ENCODE measurements at regions not wholly inside any gene's neighbourhood (a gene's known extent, or its start where the extent isn't known, plus 50 kb on each side); places are given as distances from the start of the nearest gene placed in this dataset.

- ATAC-seq (no peak), FAIRE-seq (no peak), DNase-seq (ENCODE audit: extremely low read depth in 1 of 4, low spot score in 3 of 4) (no peak)
- no peak overlapping the region for H3K4me2 ChIP-seq (ENCODE audit: insufficient read depth, low read length)
- ChIA-PET CTCF (ENCODE audit: low intra/inter-chr PET ratio) (no interaction called here), POLR2A (no interaction called here)
- intact Hi-C loops (cut with micrococcal nuclease) (no loop called here), in situ Hi-C loops (cut with MboI) (no loop called here)
- H4K20me1 ChIP-seq (replicated peaks; ENCODE audit: control insufficient read depth, insufficient read depth, low read length): no peaks in the 10 kb centered on the region
- no peaks in the 10 kb centered on the region for H3K9me1 ChIP-seq (ENCODE audit: control insufficient read depth, insufficient read depth, low read length)
- no peaks in the 10 kb centered on the region for H3K36me3 ChIP-seq (ENCODE audit: control insufficient read depth, insufficient read depth, low read length)
- peaks cover 14% of the 10 kb centered on the region for H3K9me3 ChIP-seq (replicated peaks; ENCODE audit: control insufficient read depth, insufficient read depth, low read depth, low read length)
- H3K4me3 ChIP-seq: no peak overlapping the region
- WGBS (ENCODE audit: insufficient coverage, low coverage, missing lambda C conversion rate): 59% methylated on average over 2 of the region's 2 CpGs
- H3K27me3 ChIP-seq (ENCODE audit: control insufficient read depth in 2 of 2, insufficient read depth in 2 of 2, low read length in 2 of 2): no peaks in the 10 kb centered on the region; a peak in 1 of 5 replicates
- no TSS peak for BruUV-seq (replicated peaks)
- no peak overlapping the region for H3K27ac ChIP-seq (ENCODE audit: extremely low read depth, low read depth, low read length)
- no peak overlapping the region for H3K9ac ChIP-seq (ENCODE audit: insufficient read depth in 1 of 2, low read depth in 2 of 2, low read length in 2 of 2)
- H2AFZ ChIP-seq (ENCODE audit: low read depth, low read length): no peak overlapping the region
- H3K4me1 ChIP-seq (replicated peaks in 1 of 2; ENCODE audit: control insufficient read depth in 2 of 2, insufficient read depth in 2 of 2, low read length in 2 of 2): peaks cover 13 to 23% of the 10 kb centered on the region in 2 experiments; a peak in 4 of 5 replicates
- H3K79me2 ChIP-seq (ENCODE audit: control insufficient read depth, insufficient read depth, low read length): no peaks in the 10 kb centered on the region
- TF ChIP-seq NCOA4 (IDR thresholded peaks at IDR 0.05; ENCODE audit: partially characterized antibody): no peak
- peak; percentile 30 to 75; a peak in 2 of 4 replicates for TF ChIP-seq KDM1A (IDR thresholded peaks at IDR 0.05)
- TF ChIP-seq CHD4 (IDR thresholded peaks at IDR 0.05; ENCODE audit: insufficient read depth, insufficient replicate concordance, low read depth, low read length, poor library complexity, severe bottlenecking): peak; percentile 56
- no peak for TF ChIP-seq XRCC4 (IDR thresholded peaks at IDR 0.05; ENCODE audit: extremely low read depth, insufficient read depth, insufficient read length)
- TF ChIP-seq ZBTB8A (IDR thresholded peaks at IDR 0.05; ENCODE audit: partially characterized antibody): no peak
- no peak for TF ChIP-seq HES1 (IDR thresholded peaks at IDR 0.05; ENCODE audit: low read depth)
- peak in 1 of 2 experiments; percentile 59; a peak in 1 of 4 replicates for TF ChIP-seq TRIM24 (IDR thresholded peaks at IDR 0.05)
- peak; percentile 37; the same call in 1 of the 2 replicates for TF ChIP-seq ADNP (tag; IDR thresholded peaks at IDR 0.05)
- no peak for TF ChIP-seq PML (IDR thresholded peaks at IDR 0.05; ENCODE audit: low read length)
- TF ChIP-seq SETDB1 (IDR thresholded peaks at IDR 0.05; ENCODE audit: low read length): no peak
- TF ChIP-seq CBX1 (IDR thresholded peaks at IDR 0.05; ENCODE audit: low read depth): 0 out of 2 replicates have a peak, but pooled peaks have one; percentile 47
- TF ChIP-seq DIDO1 (tag; IDR thresholded peaks at IDR 0.05; ENCODE audit: low read depth): no peak
- no peak for TF ChIP-seq BCLAF1 (IDR thresholded peaks at IDR 0.05; ENCODE audit: borderline replicate concordance in 1 of 2, control insufficient read depth in 1 of 2, low read depth in 2 of 2, low read length in 1 of 2)
- peak; percentile 83 for TF ChIP-seq RBM25 (IDR thresholded peaks at IDR 0.05; ENCODE audit: low read depth, low read length, severe bottlenecking)
- TF ChIP-seq TEAD2 (tag; IDR thresholded peaks at IDR 0.05): no peak
- peak; percentile 44 for TF ChIP-seq BRD9 (IDR thresholded peaks at IDR 0.05; ENCODE audit: low read depth, partially characterized antibody)
- TF ChIP-seq PRMT5 (CRISPR knock-in tag; IDR thresholded peaks at IDR 0.05): no peak
- peak; percentile 74 for TF ChIP-seq TRIM28 (IDR thresholded peaks at IDR 0.05)
- no peak for TF ChIP-seq ZNF785 (CRISPR knock-in tag; IDR thresholded peaks at IDR 0.05)
- TF ChIP-seq TAF7 (tag; IDR thresholded peaks at IDR 0.05): no peak
- TF ChIP-seq STAT5A (IDR thresholded peaks at IDR 0.05; ENCODE audit: borderline replicate concordance, low read length): no peak
- TF ChIP-seq MYBL2 (IDR thresholded peaks at IDR 0.05; ENCODE audit: low read depth): no peak
- no peak for TF ChIP-seq MYBL2 (CRISPR knock-in tag; IDR thresholded peaks at IDR 0.05; ENCODE audit: borderline replicate concordance)
- peak; percentile 90 for TF ChIP-seq BCOR (IDR thresholded peaks at IDR 0.05)
Observed at GRCh38 chr3:139293665-139294023, 50.2 kb upstream of the MRPS22 start.
